Stimulated activated naive B cell treated with anti-CD40 and anti-IgM and Interleukin-4, amounts not matched to agents 10 μg/mL and 1 μg/mL and 100 μg/mL, for 72 hours (primary cell): ENCODE measurements at regions not wholly inside any gene's neighbourhood (a gene's known extent, or its start where the extent isn't known, plus 50 kb on each side); places are given as distances from the start of the nearest gene placed in this dataset.

Experiments
- ATAC-seq, 2 donors: fragments of 150-1000 bp; cut with Tn5 transposase; replicated peaks; 2 replicates each; pipeline ENCODE4 v1.10.0; 2021; ENCODE audit warnings: moderate library complexity in 1 of 2
- DNase-seq: peaks from one replicate; pipeline ENCODE4 v3.0.0; 2021
- H3K27ac Mint-ChIP-seq: one replicate; pipeline ENCODE4 v1.8.0; 2022; ENCODE audit warnings: mild to moderate bottlenecking, mixed read lengths
- H3K27me3 Mint-ChIP-seq, 2 donors: one replicate each; pipeline ENCODE4 v1.8.0; 2022; ENCODE audit warnings: mixed read lengths in 2 of 2
- H3K36me3 Mint-ChIP-seq, 2 donors: one replicate each; pipeline ENCODE4 v1.8.0; 2022; ENCODE audit warnings: mixed read lengths in 2 of 2, mild to moderate bottlenecking in 1 of 2
- H3K4me1 Mint-ChIP-seq, 2 donors: one replicate each; pipeline ENCODE4 v1.8.0; 2022; ENCODE audit warnings: mixed read lengths in 2 of 2, mild to moderate bottlenecking in 1 of 2
- H3K4me3 Mint-ChIP-seq, 2 donors: one replicate each; pipeline ENCODE4 v1.8.0; 2022; ENCODE audit warnings: mild to moderate bottlenecking in 2 of 2, mixed read lengths in 2 of 2, moderate library complexity in 1 of 2
- H3K9me3 Mint-ChIP-seq, 2 donors: one replicate each; pipeline ENCODE4 v1.8.0; 2022; ENCODE audit warnings: mixed read lengths in 2 of 2, mild to moderate bottlenecking in 1 of 2

DNA sequence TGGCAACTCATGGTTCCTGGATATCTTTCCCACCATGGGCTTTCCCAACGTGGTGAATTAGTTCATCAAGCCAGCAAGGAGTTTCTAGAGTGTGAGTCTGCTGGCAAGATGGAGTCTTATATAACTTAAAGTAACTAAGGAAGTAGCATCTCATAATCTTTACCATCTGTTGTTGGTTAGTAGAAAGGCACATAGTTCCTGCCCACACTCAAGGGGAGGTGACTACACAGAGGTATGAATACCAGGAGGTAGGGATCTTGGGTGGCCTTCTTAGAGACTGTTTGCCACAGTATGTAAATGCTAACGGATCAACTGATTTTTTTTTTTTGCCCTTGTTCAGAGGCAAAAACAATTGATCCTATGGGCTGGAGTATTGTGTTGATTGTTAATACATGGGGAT, 446.9 kb downstream of the ATP23 start:
- H3K27ac Mint-ChIP-seq = no peak overlapping the region
- H3K4me3 Mint-ChIP-seq = no peak overlapping the region
- DNase-seq = no peak

GRCh38 chr12:58393152-58393551, 451.8 kb downstream of the ATP23 start:
- H3K4me3 Mint-ChIP-seq = no peak overlapping the region
- no peak for DNase-seq
- H3K9me3 Mint-ChIP-seq = no peaks in the 10 kb centered on the region
- H3K27ac Mint-ChIP-seq = no peak overlapping the region
- no peaks in the 10 kb centered on the region for H3K4me1 Mint-ChIP-seq
- H3K36me3 Mint-ChIP-seq = no peaks in the 10 kb centered on the region
- ATAC-seq = no peak
- peaks cover 0 to 4% of the 10 kb centered on the region in 2 donors for H3K27me3 Mint-ChIP-seq

More for the DNA sequence above, 446.9 kb downstream of the ATP23 start:
- peaks cover 0 to 4% of the 10 kb centered on the region in 2 donors for H3K27me3 Mint-ChIP-seq
- no peak for ATAC-seq
- H3K4me1 Mint-ChIP-seq = no peaks in the 10 kb centered on the region
- no peaks in the 10 kb centered on the region for H3K36me3 Mint-ChIP-seq
- H3K9me3 Mint-ChIP-seq = no peaks in the 10 kb centered on the region

DNA sequence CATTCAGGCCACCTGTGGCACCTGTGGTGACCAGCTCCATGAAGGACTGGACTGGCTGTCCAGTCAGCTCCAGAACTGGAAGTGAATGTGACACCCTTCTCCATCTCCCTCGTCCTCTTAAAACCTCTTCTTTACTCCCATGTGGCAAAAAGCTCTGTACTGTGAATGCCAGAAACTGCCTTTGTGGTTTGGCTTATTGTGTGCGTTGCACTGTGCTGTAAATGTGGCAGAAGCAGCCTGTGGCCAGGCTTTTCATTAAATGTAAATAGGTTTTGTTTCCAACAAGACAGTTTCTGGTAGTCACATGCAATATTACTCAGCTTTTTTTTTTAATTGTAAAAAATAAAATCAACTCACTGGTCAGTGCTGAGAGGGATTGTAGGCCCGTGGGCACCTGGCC, 453.7 kb downstream of the ATP23 start:
- ATAC-seq (no peak), DNase-seq (no peak)
- Mint-ChIP-seq H3K27me3 (peaks cover 0 to 4% of the 10 kb centered on the region in 2 donors), H3K4me3 (no peak overlapping the region), H3K36me3 (no peaks in the 10 kb centered on the region), H3K4me1 (no peaks in the 10 kb centered on the region), H3K9me3 (peaks cover 0 to 9% of the 10 kb centered on the region in 2 donors), H3K27ac (no peak overlapping the region)

- Mint-ChIP-seq H3K4me3 (no peak overlapping the region), H3K9me3 (peaks cover 0 to 10% of the 10 kb centered on the region in 2 donors), H3K27me3 (peaks cover 0 to 3% of the 10 kb centered on the region in 2 donors), H3K36me3 (no peaks in the 10 kb centered on the region), H3K27ac (no peak overlapping the region), H3K4me1 (no peaks in the 10 kb centered on the region)
- ATAC-seq (no peak), DNase-seq (no peak)
Observed at GRCh38 chr12:58395470-58395869, 454.1 kb downstream of the ATP23 start.

- H3K9me3 Mint-ChIP-seq = peaks cover 0 to 12% of the 10 kb centered on the region in 2 donors
- no peaks in the 10 kb centered on the region for H3K27me3 Mint-ChIP-seq
- no peak overlapping the region for H3K27ac Mint-ChIP-seq
- ATAC-seq (no peak), DNase-seq (no peak)
- no peak overlapping the region for H3K4me3 Mint-ChIP-seq
- no peaks in the 10 kb centered on the region for H3K36me3 Mint-ChIP-seq
- no peaks in the 10 kb centered on the region for H3K4me1 Mint-ChIP-seq
Observed at GRCh38 chr12:58396239-58396638, 454.9 kb downstream of the ATP23 start.

DNA sequence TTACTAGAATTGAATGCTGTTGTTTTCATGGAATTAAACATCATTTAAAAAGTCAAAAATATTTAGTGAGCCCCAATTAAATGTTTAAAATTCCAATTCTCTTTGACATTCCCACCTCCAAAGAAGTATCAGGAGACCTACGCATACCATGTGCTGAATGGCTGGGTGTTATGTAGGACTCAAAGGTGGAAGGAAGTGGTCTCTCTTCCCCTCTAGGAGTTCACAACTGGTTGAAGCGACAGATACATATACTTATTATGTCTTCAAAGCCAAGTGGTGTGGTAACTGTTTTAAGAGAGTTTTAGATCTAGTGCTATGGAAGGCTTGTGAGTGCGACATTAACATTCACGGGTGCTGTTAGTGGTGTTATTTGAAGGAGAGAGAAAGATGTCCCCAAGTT, 464.0 kb downstream of the ATP23 start:
- Mint-ChIP-seq H3K4me1 (no peaks in the 10 kb centered on the region), H3K36me3 (no peaks in the 10 kb centered on the region), H3K27ac (no peak overlapping the region), H3K9me3 (peaks cover 0 to 2% of the 10 kb centered on the region in 2 donors), H3K4me3 (no peak overlapping the region), H3K27me3 (peaks cover 0 to 3% of the 10 kb centered on the region in 2 donors)
- no peak for ATAC-seq
- no peak for DNase-seq

- no peak for ATAC-seq
- Mint-ChIP-seq H3K27ac (no peak overlapping the region), H3K27me3 (peaks cover 0 to 8% of the 10 kb centered on the region in 2 donors), H3K4me3 (no peak overlapping the region), H3K4me1 (no peaks in the 10 kb centered on the region), H3K9me3 (no peaks in the 10 kb centered on the region), H3K36me3 (no peaks in the 10 kb centered on the region)
- no peak for DNase-seq
Observed at GRCh38 chr12:58408516-58408915, 467.1 kb downstream of the ATP23 start.

GRCh38 chr12:58412461-58413060, 471.2 kb downstream of the ATP23 start:
- H3K4me3 Mint-ChIP-seq = no peak overlapping the region
- ATAC-seq (no peak), DNase-seq (no peak)
- no peaks in the 10 kb centered on the region for H3K36me3 Mint-ChIP-seq
- H3K9me3 Mint-ChIP-seq = no peaks in the 10 kb centered on the region
- H3K4me1 Mint-ChIP-seq = no peaks in the 10 kb centered on the region
- peaks cover 7 to 10% of the 10 kb centered on the region in 2 donors for H3K27me3 Mint-ChIP-seq
- H3K27ac Mint-ChIP-seq = no peak overlapping the region

DNA sequence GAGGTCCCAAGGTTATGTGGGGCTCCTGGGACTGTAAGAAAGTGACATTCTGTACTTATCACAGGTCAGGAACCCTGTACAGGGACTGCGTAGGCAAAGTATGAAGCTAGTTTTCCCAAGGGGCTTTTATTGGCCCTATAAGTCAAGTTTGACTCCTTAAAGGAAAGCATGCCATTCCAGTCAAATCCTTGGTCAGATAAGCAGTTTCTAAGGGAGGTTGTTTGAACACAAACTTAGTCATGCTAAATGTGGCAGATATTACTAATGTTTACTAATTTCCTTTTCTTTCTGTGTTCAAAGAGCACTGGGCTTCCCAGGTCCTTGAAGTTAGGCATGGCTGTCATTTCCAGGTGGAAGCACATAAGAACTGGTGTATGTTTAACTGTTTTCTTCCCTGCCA, 472.4 kb downstream of the ATP23 start:
- Mint-ChIP-seq H3K9me3 (no peaks in the 10 kb centered on the region), H3K27me3 (peaks cover 7 to 10% of the 10 kb centered on the region in 2 donors), H3K27ac (no peak overlapping the region), H3K4me1 (no peaks in the 10 kb centered on the region), H3K4me3 (no peak overlapping the region), H3K36me3 (no peaks in the 10 kb centered on the region)
- ATAC-seq = no peak
- DNase-seq = no peak

GRCh38 chr12:58414398-58414871, 473.1 kb downstream of the ATP23 start:
- H3K27me3 Mint-ChIP-seq = peaks cover 7 to 14% of the 10 kb centered on the region in 2 donors
- H3K27ac Mint-ChIP-seq = no peak overlapping the region
- DNase-seq (no peak), ATAC-seq (no peak)
- no peaks in the 10 kb centered on the region for H3K36me3 Mint-ChIP-seq
- H3K4me3 Mint-ChIP-seq = no peak overlapping the region
- no peaks in the 10 kb centered on the region for H3K4me1 Mint-ChIP-seq
- no peaks in the 10 kb centered on the region for H3K9me3 Mint-ChIP-seq

DNA sequence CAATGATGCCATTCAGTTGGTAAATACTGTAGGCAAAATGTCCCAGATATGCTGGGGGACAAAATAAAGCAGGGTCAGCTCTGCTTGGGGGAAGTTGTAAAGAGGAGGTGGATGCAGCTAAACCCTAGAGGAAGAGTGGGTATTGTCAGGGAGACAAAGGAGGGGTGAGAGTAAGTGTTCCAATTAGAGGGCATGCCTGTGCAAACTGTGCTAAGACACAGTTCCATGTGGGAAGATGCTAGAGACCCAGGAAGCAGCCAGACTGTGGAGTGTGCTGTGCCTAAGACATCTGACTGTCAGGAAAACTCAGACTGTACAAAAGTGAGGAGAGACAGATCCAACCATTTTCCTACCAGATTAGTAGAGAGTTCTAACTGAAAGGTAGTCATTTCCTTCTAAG, 474.3 kb downstream of the ATP23 start:
- no peaks in the 10 kb centered on the region for H3K4me1 Mint-ChIP-seq
- H3K36me3 Mint-ChIP-seq = no peaks in the 10 kb centered on the region
- DNase-seq = no peak

GRCh38 chr12:58416236-58416635, 474.9 kb downstream of the ATP23 start:
- H3K27me3 Mint-ChIP-seq = peaks cover 7 to 14% of the 10 kb centered on the region in 2 donors
- no peaks in the 10 kb centered on the region for H3K36me3 Mint-ChIP-seq
- H3K4me1 Mint-ChIP-seq = no peaks in the 10 kb centered on the region
- no peak for DNase-seq
- no peak overlapping the region for H3K27ac Mint-ChIP-seq
- no peaks in the 10 kb centered on the region for H3K9me3 Mint-ChIP-seq
- H3K4me3 Mint-ChIP-seq = no peak overlapping the region
- no peak for ATAC-seq

More for the DNA sequence above, 474.3 kb downstream of the ATP23 start:
- Mint-ChIP-seq H3K27ac (no peak overlapping the region), H3K9me3 (no peaks in the 10 kb centered on the region), H3K4me3 (no peak overlapping the region), H3K27me3 (peaks cover 7 to 14% of the 10 kb centered on the region in 2 donors)
- ATAC-seq = no peak

- no peak overlapping the region for H3K4me3 Mint-ChIP-seq
- H3K27me3 Mint-ChIP-seq = peaks cover 7 to 14% of the 10 kb centered on the region in 2 donors
- DNase-seq (no peak), ATAC-seq (no peak)
- no peaks in the 10 kb centered on the region for H3K9me3 Mint-ChIP-seq
- H3K36me3 Mint-ChIP-seq = no peaks in the 10 kb centered on the region
- no peak overlapping the region for H3K27ac Mint-ChIP-seq
- no peaks in the 10 kb centered on the region for H3K4me1 Mint-ChIP-seq
Observed at GRCh38 chr12:58419196-58419760, 477.9 kb downstream of the ATP23 start.

DNA sequence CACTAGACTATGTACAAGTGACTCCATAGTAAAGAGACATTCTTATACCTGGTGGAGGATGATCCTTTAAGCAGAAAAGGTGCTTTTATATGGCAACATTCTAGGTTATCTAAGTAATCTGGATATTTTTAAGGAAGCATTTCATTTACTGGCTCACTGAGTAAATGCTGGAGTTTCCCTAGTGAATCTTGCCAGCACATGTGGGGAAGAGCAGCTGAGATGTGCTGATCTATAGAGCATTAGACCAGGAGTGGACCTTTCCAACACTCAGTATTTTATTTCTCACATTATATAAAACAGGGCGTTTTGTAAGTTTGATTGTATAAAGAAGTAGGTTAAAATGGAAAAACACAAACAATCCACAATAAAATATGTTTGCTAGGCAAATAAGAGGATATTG, 478.5 kb downstream of the ATP23 start:
- ATAC-seq (no peak), DNase-seq (no peak)
- H3K27ac Mint-ChIP-seq = no peak overlapping the region
- H3K4me1 Mint-ChIP-seq = no peaks in the 10 kb centered on the region
- H3K27me3 Mint-ChIP-seq = peaks cover 7 to 14% of the 10 kb centered on the region in 2 donors
- H3K36me3 Mint-ChIP-seq = no peaks in the 10 kb centered on the region
- H3K4me3 Mint-ChIP-seq = no peak overlapping the region
- no peaks in the 10 kb centered on the region for H3K9me3 Mint-ChIP-seq

- Mint-ChIP-seq H3K4me3 (no peak overlapping the region), H3K9me3 (no peaks in the 10 kb centered on the region), H3K27ac (no peak overlapping the region), H3K36me3 (no peaks in the 10 kb centered on the region), H3K27me3 (peaks cover 5 to 13% of the 10 kb centered on the region in 2 donors), H3K4me1 (no peaks in the 10 kb centered on the region)
- no peak for ATAC-seq
- DNase-seq = no peak
Observed at GRCh38 chr12:58420503-58420902, 479.1 kb downstream of the ATP23 start.
